GM12878 (cell line): ENCODE measurements at regions not wholly inside any gene's neighbourhood (a gene's known extent, or its start where the extent isn't known, plus 50 kb on each side); places are given as distances from the start of the nearest gene placed in this dataset.

Source experiments
- BHLHE40 ChIP-seq, 2 experiments: fragments of 450-650 bp in 1 of 2; IDR thresholded peaks; 2 replicates each; pipeline ENCODE4 v1.6.1; 2011 to 2017; ENCODE audit warnings: low read depth in 2 of 2, borderline replicate concordance in 1 of 2, improper control_type of control experiment in 1 of 2, low read length in 1 of 2, mild to moderate bottlenecking in 1 of 2
- BRCA1 ChIP-seq: IDR thresholded peaks from 2 replicates; pipeline ENCODE4 v1.6.1; 2011; ENCODE audit warnings: low read depth, low read length, improper control_type of control experiment
- ETV6 ChIP-seq, 2 experiments: fragments of 450-650 bp in 1 of 2; IDR thresholded peaks in 1 of 2; conservative IDR thresholded peaks in 1 of 2; 2 replicates each; pipeline ENCODE4 v1.6.1; 2014; ENCODE audit warnings: antibody characterized with exemption in 1 of 2, borderline replicate concordance in 1 of 2, low read depth in 1 of 2, mild to moderate bottlenecking in 1 of 2, moderate library complexity in 1 of 2
- IRF4 ChIP-seq: IDR thresholded peaks from 2 replicates; pipeline ENCODE4 v1.6.1; 2011; ENCODE audit warnings: low read depth, low read length
- PAX8 ChIP-seq: fragments of 450-650 bp; IDR thresholded peaks from 2 replicates; pipeline ENCODE4 v1.6.1; 2017; ENCODE audit warnings: mild to moderate bottlenecking, moderate library complexity
- RAD21 ChIP-seq: IDR thresholded peaks from 2 replicates; pipeline ENCODE4 v1.6.1; 2011; ENCODE audit warnings: mild to moderate bottlenecking, low read depth, low read length, moderate library complexity; ENCODE audit not compliant: insufficient read depth
- ZNF274 ChIP-seq: IDR thresholded peaks from one replicate; pipeline ENCODE4 v1.8.0; 2011; ENCODE audit not compliant: insufficient read length, insufficient read depth
- TF ChIP-seq, protein P1 (sequence below): fragments of 450-650 bp; IDR thresholded peaks from 2 replicates; pipeline ENCODE4 v1.6.1; 2017; ENCODE audit warnings: antibody characterized with exemption, mild to moderate bottlenecking, moderate library complexity
- TF ChIP-seq, protein P2 (sequence below), 3 experiments: IDR thresholded peaks in 2 of 3; conservative IDR thresholded peaks in 1 of 3; 2 replicates each; pipeline ENCODE4 v1.5.1; 2011; ENCODE audit warnings: low read depth in 3 of 3, low read length in 3 of 3, mild to moderate bottlenecking in 3 of 3, control low read depth in 2 of 3, moderate library complexity in 2 of 3, inconsistent platforms in 1 of 3, mixed read lengths in 1 of 3; ENCODE audit not compliant: control insufficient read depth in 2 of 3, insufficient read depth in 1 of 3; ENCODE audit errors: extremely low read depth in 1 of 3
- TF ChIP-seq, protein P3 (sequence below): IDR thresholded peaks from 2 replicates; pipeline ENCODE4 v1.6.1; 2012; ENCODE audit warnings: mild to moderate bottlenecking, low read depth, low read length
- TF ChIP-seq, protein P4 (sequence below): fragments of 450-650 bp; IDR thresholded peaks from 2 replicates; pipeline ENCODE4 v1.6.1; 2017; ENCODE audit warnings: mild to moderate bottlenecking

DNA sequence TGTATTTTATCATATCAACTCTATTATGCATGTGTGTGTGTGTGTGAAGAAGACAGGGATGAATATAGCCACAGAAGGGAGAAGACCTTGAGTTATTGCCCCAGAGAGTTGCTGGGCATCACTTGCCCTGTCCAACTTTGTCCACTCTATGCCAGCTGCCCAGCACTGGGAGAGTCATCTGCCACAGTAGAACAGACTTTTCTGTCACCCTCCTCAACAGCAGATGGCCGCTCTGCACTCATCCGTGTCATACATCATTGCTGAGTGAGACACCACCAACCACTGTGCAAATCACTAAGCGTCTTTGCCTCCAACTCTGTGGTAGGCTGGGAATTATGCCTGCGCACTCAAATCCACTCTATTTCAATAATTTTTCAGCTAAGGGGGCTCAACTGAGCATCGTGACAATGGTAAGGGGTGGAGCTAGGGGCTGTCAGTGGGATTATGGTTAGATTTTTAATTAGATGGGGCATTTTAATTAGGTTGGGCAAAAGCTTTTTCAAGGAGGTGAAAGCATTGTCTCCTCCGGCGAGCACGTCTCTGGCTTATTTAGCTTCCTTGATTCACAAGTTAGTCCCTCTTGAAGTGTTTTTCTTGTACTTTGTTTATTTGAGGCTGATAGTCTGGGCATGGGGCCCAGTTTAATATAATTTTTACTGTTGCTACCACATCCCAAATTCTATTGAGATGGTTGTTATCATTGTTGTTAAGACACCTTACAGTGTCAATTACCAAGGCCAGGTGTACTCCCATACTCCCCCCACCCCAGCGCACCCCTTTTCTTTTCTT, 100.1 kb upstream of the KLF3 start:
- TF ChIP-seq BRCA1, result no peak
- TF ChIP-seq PAX8, result no peak
- TF ChIP-seq RAD21, result no peak
- no peak for TF ChIP-seq ETV6 (conservative IDR thresholded peaks at IDR 0.05 in 1 of 2, IDR thresholded peaks at IDR 0.05 in 1 of 2; ENCODE audit: borderline replicate concordance in 1 of 2, low read depth in 1 of 2)
- TF ChIP-seq, protein P1, sequence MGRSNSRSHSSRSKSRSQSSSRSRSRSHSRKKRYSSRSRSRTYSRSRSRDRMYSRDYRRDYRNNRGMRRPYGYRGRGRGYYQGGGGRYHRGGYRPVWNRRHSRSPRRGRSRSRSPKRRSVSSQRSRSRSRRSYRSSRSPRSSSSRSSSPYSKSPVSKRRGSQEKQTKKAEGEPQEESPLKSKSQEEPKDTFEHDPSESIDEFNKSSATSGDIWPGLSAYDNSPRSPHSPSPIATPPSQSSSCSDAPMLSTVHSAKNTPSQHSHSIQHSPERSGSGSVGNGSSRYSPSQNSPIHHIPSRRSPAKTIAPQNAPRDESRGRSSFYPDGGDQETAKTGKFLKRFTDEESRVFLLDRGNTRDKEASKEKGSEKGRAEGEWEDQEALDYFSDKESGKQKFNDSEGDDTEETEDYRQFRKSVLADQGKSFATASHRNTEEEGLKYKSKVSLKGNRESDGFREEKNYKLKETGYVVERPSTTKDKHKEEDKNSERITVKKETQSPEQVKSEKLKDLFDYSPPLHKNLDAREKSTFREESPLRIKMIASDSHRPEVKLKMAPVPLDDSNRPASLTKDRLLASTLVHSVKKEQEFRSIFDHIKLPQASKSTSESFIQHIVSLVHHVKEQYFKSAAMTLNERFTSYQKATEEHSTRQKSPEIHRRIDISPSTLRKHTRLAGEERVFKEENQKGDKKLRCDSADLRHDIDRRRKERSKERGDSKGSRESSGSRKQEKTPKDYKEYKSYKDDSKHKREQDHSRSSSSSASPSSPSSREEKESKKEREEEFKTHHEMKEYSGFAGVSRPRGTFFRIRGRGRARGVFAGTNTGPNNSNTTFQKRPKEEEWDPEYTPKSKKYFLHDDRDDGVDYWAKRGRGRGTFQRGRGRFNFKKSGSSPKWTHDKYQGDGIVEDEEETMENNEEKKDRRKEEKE, result no peak
- TF ChIP-seq, protein P2, sequence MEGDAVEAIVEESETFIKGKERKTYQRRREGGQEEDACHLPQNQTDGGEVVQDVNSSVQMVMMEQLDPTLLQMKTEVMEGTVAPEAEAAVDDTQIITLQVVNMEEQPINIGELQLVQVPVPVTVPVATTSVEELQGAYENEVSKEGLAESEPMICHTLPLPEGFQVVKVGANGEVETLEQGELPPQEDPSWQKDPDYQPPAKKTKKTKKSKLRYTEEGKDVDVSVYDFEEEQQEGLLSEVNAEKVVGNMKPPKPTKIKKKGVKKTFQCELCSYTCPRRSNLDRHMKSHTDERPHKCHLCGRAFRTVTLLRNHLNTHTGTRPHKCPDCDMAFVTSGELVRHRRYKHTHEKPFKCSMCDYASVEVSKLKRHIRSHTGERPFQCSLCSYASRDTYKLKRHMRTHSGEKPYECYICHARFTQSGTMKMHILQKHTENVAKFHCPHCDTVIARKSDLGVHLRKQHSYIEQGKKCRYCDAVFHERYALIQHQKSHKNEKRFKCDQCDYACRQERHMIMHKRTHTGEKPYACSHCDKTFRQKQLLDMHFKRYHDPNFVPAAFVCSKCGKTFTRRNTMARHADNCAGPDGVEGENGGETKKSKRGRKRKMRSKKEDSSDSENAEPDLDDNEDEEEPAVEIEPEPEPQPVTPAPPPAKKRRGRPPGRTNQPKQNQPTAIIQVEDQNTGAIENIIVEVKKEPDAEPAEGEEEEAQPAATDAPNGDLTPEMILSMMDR (IDR thresholded peaks at IDR 0.05 in 2 of 3, conservative IDR thresholded peaks at IDR 0.05 in 1 of 3; ENCODE audit: control insufficient read depth in 2 of 3, extremely low read depth in 1 of 3, insufficient read depth in 1 of 3, low read depth in 3 of 3, low read length in 3 of 3), result no peak
- TF ChIP-seq IRF4, result no peak
- TF ChIP-seq, protein P3, sequence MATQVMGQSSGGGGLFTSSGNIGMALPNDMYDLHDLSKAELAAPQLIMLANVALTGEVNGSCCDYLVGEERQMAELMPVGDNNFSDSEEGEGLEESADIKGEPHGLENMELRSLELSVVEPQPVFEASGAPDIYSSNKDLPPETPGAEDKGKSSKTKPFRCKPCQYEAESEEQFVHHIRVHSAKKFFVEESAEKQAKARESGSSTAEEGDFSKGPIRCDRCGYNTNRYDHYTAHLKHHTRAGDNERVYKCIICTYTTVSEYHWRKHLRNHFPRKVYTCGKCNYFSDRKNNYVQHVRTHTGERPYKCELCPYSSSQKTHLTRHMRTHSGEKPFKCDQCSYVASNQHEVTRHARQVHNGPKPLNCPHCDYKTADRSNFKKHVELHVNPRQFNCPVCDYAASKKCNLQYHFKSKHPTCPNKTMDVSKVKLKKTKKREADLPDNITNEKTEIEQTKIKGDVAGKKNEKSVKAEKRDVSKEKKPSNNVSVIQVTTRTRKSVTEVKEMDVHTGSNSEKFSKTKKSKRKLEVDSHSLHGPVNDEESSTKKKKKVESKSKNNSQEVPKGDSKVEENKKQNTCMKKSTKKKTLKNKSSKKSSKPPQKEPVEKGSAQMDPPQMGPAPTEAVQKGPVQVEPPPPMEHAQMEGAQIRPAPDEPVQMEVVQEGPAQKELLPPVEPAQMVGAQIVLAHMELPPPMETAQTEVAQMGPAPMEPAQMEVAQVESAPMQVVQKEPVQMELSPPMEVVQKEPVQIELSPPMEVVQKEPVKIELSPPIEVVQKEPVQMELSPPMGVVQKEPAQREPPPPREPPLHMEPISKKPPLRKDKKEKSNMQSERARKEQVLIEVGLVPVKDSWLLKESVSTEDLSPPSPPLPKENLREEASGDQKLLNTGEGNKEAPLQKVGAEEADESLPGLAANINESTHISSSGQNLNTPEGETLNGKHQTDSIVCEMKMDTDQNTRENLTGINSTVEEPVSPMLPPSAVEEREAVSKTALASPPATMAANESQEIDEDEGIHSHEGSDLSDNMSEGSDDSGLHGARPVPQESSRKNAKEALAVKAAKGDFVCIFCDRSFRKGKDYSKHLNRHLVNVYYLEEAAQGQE, result no peak
- no peak for TF ChIP-seq BHLHE40 (IDR thresholded peaks at IDR 0.05; ENCODE audit: borderline replicate concordance in 1 of 2, low read depth in 2 of 2, low read length in 1 of 2)
- TF ChIP-seq, protein P4, sequence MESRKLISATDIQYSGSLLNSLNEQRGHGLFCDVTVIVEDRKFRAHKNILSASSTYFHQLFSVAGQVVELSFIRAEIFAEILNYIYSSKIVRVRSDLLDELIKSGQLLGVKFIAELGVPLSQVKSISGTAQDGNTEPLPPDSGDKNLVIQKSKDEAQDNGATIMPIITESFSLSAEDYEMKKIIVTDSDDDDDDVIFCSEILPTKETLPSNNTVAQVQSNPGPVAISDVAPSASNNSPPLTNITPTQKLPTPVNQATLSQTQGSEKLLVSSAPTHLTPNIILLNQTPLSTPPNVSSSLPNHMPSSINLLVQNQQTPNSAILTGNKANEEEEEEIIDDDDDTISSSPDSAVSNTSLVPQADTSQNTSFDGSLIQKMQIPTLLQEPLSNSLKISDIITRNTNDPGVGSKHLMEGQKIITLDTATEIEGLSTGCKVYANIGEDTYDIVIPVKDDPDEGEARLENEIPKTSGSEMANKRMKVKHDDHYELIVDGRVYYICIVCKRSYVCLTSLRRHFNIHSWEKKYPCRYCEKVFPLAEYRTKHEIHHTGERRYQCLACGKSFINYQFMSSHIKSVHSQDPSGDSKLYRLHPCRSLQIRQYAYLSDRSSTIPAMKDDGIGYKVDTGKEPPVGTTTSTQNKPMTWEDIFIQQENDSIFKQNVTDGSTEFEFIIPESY, result no peak
- TF ChIP-seq ZNF274, result no peak
